RWPE1 (cell line): ENCODE measurements at regions not wholly inside any gene's neighbourhood (a gene's known extent, or its start where the extent isn't known, plus 50 kb on each side); places are given as distances from the start of the nearest gene placed in this dataset.

Source experiments
- CTCF ChIA-PET: fragments of 350-600 bp; sonication (Branson Sonifier 250); formaldehyde crosslinking; extraction: SDS; loops from one replicate; lab custom pipeline; 2021; lab: Yijun Ruan, JAX
- POLR2A ChIA-PET: fragments of 400-600 bp; formaldehyde crosslinking; extraction: SDS; loops from one replicate; lab custom pipeline; 2020; ENCODE audit warnings: antibody characterized with exemption; ENCODE audit not compliant: low non-redundant PET; lab: Yijun Ruan, JAX
- DNase-seq: peaks from one replicate; pipeline ENCODE4 v3.0.0; 2012; ENCODE audit warnings: low spot score
- H3K27ac ChIP-seq: fragments of 450-650 bp; 2 replicates; pipeline ENCODE4 v1.5.1; 2017
- CTCF ChIP-seq: fragments of 450-650 bp; conservative IDR thresholded peaks from 2 replicates; pipeline ENCODE4 v1.5.1; 2017; ENCODE audit warnings: low read depth, mild to moderate bottlenecking

- H3K27ac ChIP-seq, result no peak overlapping the region
- DNase-seq, result no peak
- TF ChIP-seq CTCF, result no peak
- CTCF ChIA-PET, result interaction anchor here (0.7 kb wide), 3 partner anchors 63 to 177 kb away, joined by 3 to 5 read pairs (median 3); no protein-coding TSS in a partner anchor
- POLR2A ChIA-PET, result no interaction called here
These were observed 204.1 kb upstream of the VRK2 start for GRCh38 chr2:57842531-57842930.

GRCh38 chr2:57843158-57843557 lies 203.4 kb upstream of the VRK2 start:
- no peak for TF ChIP-seq CTCF
- no peak overlapping the region for H3K27ac ChIP-seq
- CTCF ChIA-PET, result interaction anchor here (0.7 kb wide), 1 partner anchor 176 kb away, joined by 3 read pairs; no protein-coding TSS in a partner anchor
- POLR2A ChIA-PET, result no interaction called here
- DNase-seq, result no peak

GRCh38 chr2:57848723-57849122 lies 197.9 kb upstream of the VRK2 start:
- no peak for DNase-seq
- ChIA-PET CTCF (no interaction called here), POLR2A (no interaction called here)
- no peak overlapping the region for H3K27ac ChIP-seq
- no peak for TF ChIP-seq CTCF

GRCh38 chr2:57849843-57850242 lies 196.8 kb upstream of the VRK2 start:
- ChIA-PET CTCF (no interaction called here), POLR2A (no interaction called here)
- DNase-seq, result no peak
- no peak overlapping the region for H3K27ac ChIP-seq
- no peak for TF ChIP-seq CTCF

- TF ChIP-seq CTCF, result no peak
- DNase-seq, result no peak
- H3K27ac ChIP-seq, result no peak overlapping the region
- ChIA-PET CTCF (no interaction called here), POLR2A (no interaction called here)
These were observed 196.0 kb upstream of the VRK2 start for GRCh38 chr2:57850415-57851130.

GRCh38 chr2:57855212-57855611 lies 191.4 kb upstream of the VRK2 start:
- no peak overlapping the region for H3K27ac ChIP-seq
- ChIA-PET CTCF (interaction anchor here (0.6 kb wide), 1 partner anchor 106 kb away, joined by 3 read pairs; no protein-coding TSS in a partner anchor), POLR2A (no interaction called here)
- no peak for DNase-seq
- TF ChIP-seq CTCF, result no peak
